ENCODE measurements at regions not wholly inside any gene's neighbourhood (a gene's known extent, or its start where the extent isn't known, plus 50 kb on each side); places are given as distances from the start of the nearest gene placed in this dataset.

DNA sequence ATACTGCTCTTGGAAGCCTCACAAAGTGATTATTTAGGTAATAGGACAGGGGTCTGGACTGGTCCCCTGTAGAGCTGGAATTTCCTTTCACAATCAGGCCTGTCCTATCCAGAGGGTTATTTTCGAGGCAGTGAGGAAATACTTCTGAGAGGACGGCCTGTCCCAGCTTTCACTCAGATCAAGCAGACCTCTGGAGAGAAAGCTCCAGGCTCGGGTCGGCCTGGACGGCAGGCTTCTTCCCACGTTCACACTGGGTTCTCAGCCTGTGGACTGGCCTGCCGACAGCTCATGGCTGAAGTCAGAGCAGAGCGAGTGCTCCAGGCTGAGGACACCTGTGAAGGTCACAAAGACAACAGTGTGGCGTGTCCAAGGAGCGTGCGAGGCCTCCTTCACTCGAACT lies 405.3 kb downstream of the VPS13C start:
- H3K27ac ChIP-seq (ENCODE audit: control insufficient read depth, insufficient read depth): no peak overlapping the region
- no peak for TF ChIP-seq MLLT1 (IDR thresholded peaks at IDR 0.05)
- TF ChIP-seq CHD2 (IDR thresholded peaks at IDR 0.05; ENCODE audit: borderline replicate concordance, low read depth, low read length): no peak
- no peak for TF ChIP-seq CEBPB (IDR thresholded peaks at IDR 0.05; ENCODE audit: borderline replicate concordance in 1 of 2, low read depth in 2 of 2, low read length in 2 of 2)
- BruUV-seq (replicated peaks): no TSS peak
- intact Hi-C loops (cut with micrococcal nuclease; ENCODE audit: unreplicated experiment) (no loop called here), in situ Hi-C loops (cut with MboI) (no loop called here)
- H3K79me2 ChIP-seq (ENCODE audit: control insufficient read depth, insufficient read depth, low read length): no peaks in the 10 kb centered on the region
- WGBS (ENCODE audit: insufficient coverage, insufficient replicate concordance, low lambda C conversion rate, missing lambda C conversion rate): 28% methylated on average over 12 of the region's 12 CpGs
- ChIA-PET POLR2A (no interaction called here), SMC1A (ENCODE audit: uncharacterized antibody, unreplicated experiment) (no interaction called here), CTCF (no interaction called here), RAD21 (ENCODE audit: unreplicated experiment) (no interaction called here)
- ATAC-seq: no peak
- H2AFZ ChIP-seq (ENCODE audit: control insufficient read depth, low read depth, low read length): no peak overlapping the region
- FAIRE-seq: no peak
- H3K27me3 ChIP-seq (replicated peaks in 1 of 2; ENCODE audit: control insufficient read depth in 2 of 2, insufficient read depth in 2 of 2, low read length in 1 of 2): no peaks in the 10 kb centered on the region; a peak in 1 of 4 replicates
- H3K36me3 ChIP-seq (ENCODE audit: control insufficient read depth in 2 of 2, insufficient read depth in 2 of 2, low read length in 1 of 2): no peaks in the 10 kb centered on the region
- H3K4me3 ChIP-seq: no peak overlapping the region
- no peak for DNase-seq (ENCODE audit: low read depth, low spot score)
- no peak overlapping the region for H3K4me2 ChIP-seq (ENCODE audit: control insufficient read depth, insufficient read depth)
- no peak overlapping the region for H3K9ac ChIP-seq (ENCODE audit: control insufficient read depth, insufficient read depth, low read length)
- no peaks in the 10 kb centered on the region for H3K4me1 ChIP-seq (ENCODE audit: control insufficient read depth, insufficient read depth, low read length)
- no peaks in the 10 kb centered on the region for H3K9me3 ChIP-seq (replicated peaks; ENCODE audit: control insufficient read depth, insufficient read depth, low read length)
- no peaks in the 10 kb centered on the region for H4K20me1 ChIP-seq (ENCODE audit: control insufficient read depth, insufficient read depth)

- in situ Hi-C loops (cut with MboI) (no loop called here), intact Hi-C loops (cut with micrococcal nuclease; ENCODE audit: unreplicated experiment) (no loop called here)
- Histone ChIP-seq H3K36me3 (ENCODE audit: control insufficient read depth in 2 of 2, insufficient read depth in 2 of 2, low read length in 1 of 2) (no peaks in the 10 kb centered on the region), H2AFZ (ENCODE audit: control insufficient read depth, low read depth, low read length) (no peak overlapping the region), H3K4me2 (ENCODE audit: control insufficient read depth, insufficient read depth) (no peak overlapping the region), H4K20me1 (ENCODE audit: control insufficient read depth, insufficient read depth) (no peaks in the 10 kb centered on the region), H3K9ac (ENCODE audit: control insufficient read depth, insufficient read depth, low read length) (no peak overlapping the region), H3K9me3 (replicated peaks; ENCODE audit: control insufficient read depth, insufficient read depth, low read length) (no peaks in the 10 kb centered on the region), H3K4me3 (no peak overlapping the region), H3K4me1 (ENCODE audit: control insufficient read depth, insufficient read depth, low read length) (no peaks in the 10 kb centered on the region), H3K79me2 (ENCODE audit: control insufficient read depth, insufficient read depth, low read length) (no peaks in the 10 kb centered on the region), H3K27me3 (replicated peaks in 1 of 2; ENCODE audit: control insufficient read depth in 2 of 2, insufficient read depth in 2 of 2, low read length in 1 of 2) (no peaks in the 10 kb centered on the region; a peak in 2 of 4 replicates), H3K27ac (ENCODE audit: control insufficient read depth, insufficient read depth) (no peak overlapping the region)
- WGBS (ENCODE audit: insufficient coverage, insufficient replicate concordance, low lambda C conversion rate, missing lambda C conversion rate): 45% methylated on average over 9 of the region's 9 CpGs
- TF ChIP-seq NBN (IDR thresholded peaks at IDR 0.05) (no peak), KDM1A (IDR thresholded peaks at IDR 0.05; ENCODE audit: borderline replicate concordance) (no peak), IKZF1 (conservative IDR thresholded peaks at IDR 0.05) (no peak)
- CTCF ChIA-PET: no interaction called here
- SMC1A ChIA-PET (ENCODE audit: uncharacterized antibody, unreplicated experiment): no interaction called here
- no peak for DNase-seq (ENCODE audit: low read depth, low spot score)
- POLR2A ChIA-PET: no interaction called here
- RAD21 ChIA-PET (ENCODE audit: unreplicated experiment): no interaction called here
- no peak for FAIRE-seq
- no peak for ATAC-seq
- BruUV-seq (replicated peaks): no TSS peak
These were observed 406.1 kb downstream of the VPS13C start for GRCh38 chr15:61654002-61654740.
